GM18909 (cell line): ENCODE measurements at regions not wholly inside any gene's neighbourhood (a gene's known extent, or its start where the extent isn't known, plus 50 kb on each side); places are given as distances from the start of the nearest gene placed in this dataset.

Source experiments
- ATAC-seq: cut with Tn5 transposase; IDR thresholded peaks from one replicate; pipeline ENCODE4 v1.9.1; 2021; ENCODE audit warnings: mild to moderate bottlenecking; ENCODE audit not compliant: unreplicated experiment, poor library complexity

GRCh38 chr12:132439333-132439904 lies 50.5 kb upstream of the FBRSL1 start:
- no peak for ATAC-seq

- ATAC-seq = no peak
These were observed 51.2 kb upstream of the FBRSL1 start for GRCh38 chr12:132438726-132439125.

- no peak for ATAC-seq
These were observed 51.8 kb upstream of the FBRSL1 start for GRCh38 chr12:132437943-132438700.

GRCh38 chr12:132437252-132437932 lies 52.6 kb upstream of the FBRSL1 start:
- ATAC-seq = no peak

- no peak for ATAC-seq
These were observed 53.1 kb upstream of the FBRSL1 start for GRCh38 chr12:132436791-132437251.

- no peak for ATAC-seq
These were observed 54.3 kb upstream of the FBRSL1 start for GRCh38 chr12:132435486-132436187.

- ATAC-seq = no peak
These were observed 56.1 kb upstream of the FBRSL1 start for GRCh38 chr12:132433641-132434395.

GRCh38 chr12:132432721-132433577 lies 57.0 kb upstream of the FBRSL1 start:
- ATAC-seq = no peak

- no peak for ATAC-seq
These were observed 57.7 kb upstream of the FBRSL1 start for GRCh38 chr12:132432126-132432705.

GRCh38 chr12:132430838-132431774 lies 58.8 kb upstream of the FBRSL1 start:
- ATAC-seq = no peak

GRCh38 chr12:132429946-132430643 lies 59.9 kb upstream of the FBRSL1 start:
- peak; percentile 71 for ATAC-seq

GRCh38 chr12:132429602-132429945 lies 60.4 kb upstream of the FBRSL1 start:
- ATAC-seq = no peak

- ATAC-seq = no peak
These were observed 60.9 kb upstream of the FBRSL1 start for GRCh38 chr12:132428936-132429601.

- no peak for ATAC-seq
These were observed 61.7 kb upstream of the FBRSL1 start for GRCh38 chr12:132427999-132428935.

GRCh38 chr12:132427174-132427768 lies 62.7 kb upstream of the FBRSL1 start:
- ATAC-seq = no peak
